K562 (cell line): ENCODE measurements at regions not wholly inside any gene's neighbourhood (a gene's known extent, or its start where the extent isn't known, plus 50 kb on each side); places are given as distances from the start of the nearest gene placed in this dataset.

ENCODE experiments used
- ATAC-seq: fragments of 200-7000 bp; cut with Tn5 transposase; 3 replicates; pipeline ENCODE4 v1.9.1; 2020; ENCODE audit warnings: moderate library complexity
- BruUV-seq: library from RNA; stranded (reverse); fragments of 400-500 nt; replicated peaks from 2 replicates; lab custom pipeline; 2021; lab: Mats Ljungman, UMichigan
- CTCF ChIA-PET: fragments of 300-600 bp; formaldehyde crosslinking; extraction: SDS; loops from one replicate; lab custom pipeline; 2021; ENCODE audit warnings: low intra/inter-chr PET ratio; lab: Yijun Ruan, JAX
- POLR2A ChIA-PET: fragments of 300-600, 350-650 bp; sonication (Branson Sonifier 250); formaldehyde crosslinking; extraction: SDS; loops from one replicate; lab custom pipeline; 2021; ENCODE audit warnings: antibody characterized with exemption, inconsistent platforms; lab: Yijun Ruan, JAX
- DNase-seq, 4 experiments: peaks; one replicate each; pipeline versions ENCODE4 v3.0.0 to v3.0.0-alpha.2; 2011 to 2018; ENCODE audit warnings: low spot score in 3 of 4, mixed read lengths in 3 of 4; ENCODE audit errors: extremely low read depth in 1 of 4
- FAIRE-seq: peaks from 2 replicates; lab custom pipeline; 2011; peaks lifted over from hg19 to GRCh38; lab: Jason Lieb, UNC
- H2AFZ ChIP-seq: 2 replicates; pipeline ENCODE4 v1.6.0; 2011; ENCODE audit warnings: low read depth, low read length, control low read depth, inconsistent platforms
- H3K27ac ChIP-seq: fragments of 200-600 bp; 3 replicates; pipeline ENCODE4 v1.8.0; 2011; ENCODE audit warnings: low read depth, mild to moderate bottlenecking, control low read depth, inconsistent platforms, low read length, moderate library complexity, mixed read lengths; ENCODE audit errors: extremely low read depth
- H3K27me3 ChIP-seq, 2 experiments: fragments of 300-600 bp in 1 of 2; 2 replicates in 1 of 2; 3 replicates in 1 of 2; pipeline versions ENCODE4 v1.6.0 to v1.8.0; 2011; ENCODE audit warnings: inconsistent platforms in 2 of 2, low read length in 2 of 2, mild to moderate bottlenecking in 1 of 2, mixed read lengths in 1 of 2, moderate library complexity in 1 of 2; ENCODE audit not compliant: control insufficient read depth in 2 of 2, insufficient read depth in 2 of 2
- H3K36me3 ChIP-seq: fragments of 300-600 bp; 3 replicates; pipeline ENCODE4 v1.8.0; 2011; ENCODE audit warnings: mild to moderate bottlenecking, low read length, inconsistent platforms; ENCODE audit not compliant: control insufficient read depth, insufficient read depth
- H3K4me1 ChIP-seq, 2 experiments: fragments of 200-600 bp in 1 of 2; replicated peaks in 1 of 2; 2 replicates in 1 of 2; 3 replicates in 1 of 2; pipeline versions ENCODE4 v1.5.1 to v1.8.0; 2011; ENCODE audit warnings: inconsistent platforms in 2 of 2, low read length in 2 of 2, mild to moderate bottlenecking in 1 of 2, mixed read lengths in 1 of 2, moderate library complexity in 1 of 2; ENCODE audit not compliant: control insufficient read depth in 2 of 2, insufficient read depth in 2 of 2
- H3K4me2 ChIP-seq: 2 replicates; pipeline ENCODE4 v1.6.1; 2011; ENCODE audit warnings: low read length, control low read depth, inconsistent platforms, mixed read lengths; ENCODE audit not compliant: insufficient read depth
- H3K4me3 ChIP-seq: fragments of 200-600 bp; sonication (generic), shearing (Covaris generic); 2 replicates; pipeline ENCODE4 v1.5.1; 2016; ENCODE audit warnings: control low read depth, inconsistent platforms
- H3K79me2 ChIP-seq: fragments of 200-600 bp; 3 replicates; pipeline ENCODE4 v1.8.0; 2011; ENCODE audit warnings: low read length, inconsistent platforms; ENCODE audit not compliant: control insufficient read depth, insufficient read depth
- H3K9ac ChIP-seq, 2 experiments: 2 replicates each; pipeline versions ENCODE4 v1.6.0 to v1.6.1; 2011; ENCODE audit warnings: low read depth in 2 of 2, low read length in 2 of 2, control low read depth in 1 of 2, inconsistent platforms in 1 of 2, mild to moderate bottlenecking in 1 of 2, mixed read lengths in 1 of 2; ENCODE audit not compliant: insufficient read depth in 1 of 2
- H3K9me1 ChIP-seq: one replicate; pipeline ENCODE4 v1.6.0; 2011; ENCODE audit warnings: inconsistent platforms, mild to moderate bottlenecking, low read length, moderate library complexity; ENCODE audit not compliant: control insufficient read depth, insufficient read depth
- H3K9me3 ChIP-seq: replicated peaks from 2 replicates; pipeline ENCODE4 v1.5.1; 2011; ENCODE audit warnings: low read depth, low read length, inconsistent platforms; ENCODE audit not compliant: control insufficient read depth, insufficient read depth
- H4K20me1 ChIP-seq: replicated peaks from 2 replicates; pipeline ENCODE4 v1.6.1; 2011; ENCODE audit warnings: low read length, inconsistent platforms, mixed read lengths; ENCODE audit not compliant: control insufficient read depth, insufficient read depth
- BRF1 ChIP-seq: IDR thresholded peaks from 3 replicates; pipeline ENCODE4 v1.6.1; 2011; ENCODE audit warnings: borderline replicate concordance, mild to moderate bottlenecking; ENCODE audit not compliant: insufficient read length; ENCODE audit errors: extremely low read depth
- FOS ChIP-seq: IDR thresholded peaks from 3 replicates; pipeline ENCODE4 v1.6.1; 2011; ENCODE audit not compliant: insufficient read length; ENCODE audit errors: extremely low read depth
- JUNB ChIP-seq: fragments of 450-650 bp; formaldehyde crosslinking; conservative IDR thresholded peaks from 2 replicates; pipeline ENCODE4 v1.4.0; 2020; ENCODE audit warnings: mild to moderate bottlenecking
- MAFF ChIP-seq: IDR thresholded peaks from 2 replicates; pipeline ENCODE4 v1.6.1; 2012; ENCODE audit warnings: low read length, improper control_type of control experiment
- MCM3 ChIP-seq: fragments of 450-650 bp; IDR thresholded peaks from 2 replicates; pipeline ENCODE4 v1.6.1; 2016
- MEF2D ChIP-seq: conservative IDR thresholded peaks from 2 replicates; pipeline ENCODE4 v1.6.1; 2016; ENCODE audit warnings: low read depth, missing genetic modification characterization, missing compliant biosample characterization
- MTA2 ChIP-seq: fragments of 450-650 bp; IDR thresholded peaks from 2 replicates; pipeline ENCODE4 v1.6.1; 2016; ENCODE audit warnings: low read depth
- SAP30 ChIP-seq: fragments of 200-600 bp; sonication (generic); IDR thresholded peaks from 2 replicates; pipeline ENCODE4 v1.6.1; 2012; ENCODE audit warnings: borderline replicate concordance, low read depth, mild to moderate bottlenecking, moderate library complexity, low read length, control low read depth, inconsistent platforms; ENCODE audit not compliant: insufficient read depth, poor library complexity, severe bottlenecking
- WGBS: fragments of 100-300 bp; shearing (Covaris generic); methylation state at CpG from one replicate; pipeline ENCODE4 v1.1.6; 2016; ENCODE audit warnings: low coverage, mixed read lengths; ENCODE audit not compliant: insufficient coverage; ENCODE audit errors: missing lambda C conversion rate; 5-methylcytosine and 5-hydroxymethylcytosine counted together
- in situ Hi-C: fragments of 300-500 bp; cut with MboI; formaldehyde crosslinking; loops from 4 replicates; pipeline ENCODE4 v1.15.0; 2018; ENCODE audit warnings: inconsistent platforms, mixed read lengths
- intact Hi-C: fragments of 100-400 bp; cut with micrococcal nuclease; formaldehyde crosslinking; loops from 2 replicates; pipeline ENCODE4 v1.14.2; 2022
- TF ChIP-seq, protein P1 (sequence below): fragments of 450-650 bp; IDR thresholded peaks from 2 replicates; pipeline ENCODE4 v1.7.1; 2018; ENCODE audit warnings: mild to moderate bottlenecking, low read depth; ENCODE audit not compliant: partially characterized antibody
- TF ChIP-seq, protein P2 (sequence below): sonication (generic); formaldehyde crosslinking; IDR thresholded peaks from 2 replicates; pipeline ENCODE4 v1.8.1; 2023; ENCODE audit warnings: mild to moderate bottlenecking, missing genetic modification reagents

DNA sequence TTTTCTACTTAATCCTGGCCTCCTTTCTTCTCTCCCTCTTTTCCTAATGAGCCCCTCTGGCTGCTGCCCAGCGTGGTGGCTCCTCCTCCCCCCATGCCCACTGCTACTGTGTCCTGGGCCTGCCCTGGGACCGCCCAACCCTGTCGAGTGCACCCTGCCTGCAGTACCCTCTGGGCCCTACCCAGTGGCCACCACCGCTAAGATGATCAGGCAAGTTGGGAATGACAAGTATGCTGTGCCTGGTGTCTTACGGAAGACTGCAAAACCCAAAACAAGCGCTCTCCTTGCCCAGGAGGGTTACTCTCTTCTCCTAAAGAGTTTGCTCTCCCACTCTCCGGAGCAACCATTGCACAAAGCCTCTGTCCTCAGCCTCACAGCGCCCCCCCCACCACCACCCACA, 273.7 kb downstream of the SYK start (continued):
- TF ChIP-seq JUNB (CRISPR knock-in tag) = no peak
- TF ChIP-seq, protein P1, sequence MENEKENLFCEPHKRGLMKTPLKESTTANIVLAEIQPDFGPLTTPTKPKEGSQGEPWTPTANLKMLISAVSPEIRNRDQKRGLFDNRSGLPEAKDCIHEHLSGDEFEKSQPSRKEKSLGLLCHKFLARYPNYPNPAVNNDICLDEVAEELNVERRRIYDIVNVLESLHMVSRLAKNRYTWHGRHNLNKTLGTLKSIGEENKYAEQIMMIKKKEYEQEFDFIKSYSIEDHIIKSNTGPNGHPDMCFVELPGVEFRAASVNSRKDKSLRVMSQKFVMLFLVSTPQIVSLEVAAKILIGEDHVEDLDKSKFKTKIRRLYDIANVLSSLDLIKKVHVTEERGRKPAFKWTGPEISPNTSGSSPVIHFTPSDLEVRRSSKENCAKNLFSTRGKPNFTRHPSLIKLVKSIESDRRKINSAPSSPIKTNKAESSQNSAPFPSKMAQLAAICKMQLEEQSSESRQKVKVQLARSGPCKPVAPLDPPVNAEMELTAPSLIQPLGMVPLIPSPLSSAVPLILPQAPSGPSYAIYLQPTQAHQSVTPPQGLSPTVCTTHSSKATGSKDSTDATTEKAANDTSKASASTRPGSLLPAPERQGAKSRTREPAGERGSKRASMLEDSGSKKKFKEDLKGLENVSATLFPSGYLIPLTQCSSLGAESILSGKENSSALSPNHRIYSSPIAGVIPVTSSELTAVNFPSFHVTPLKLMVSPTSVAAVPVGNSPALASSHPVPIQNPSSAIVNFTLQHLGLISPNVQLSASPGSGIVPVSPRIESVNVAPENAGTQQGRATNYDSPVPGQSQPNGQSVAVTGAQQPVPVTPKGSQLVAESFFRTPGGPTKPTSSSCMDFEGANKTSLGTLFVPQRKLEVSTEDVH = no peak
- TF ChIP-seq MTA2 = no peak
- TF ChIP-seq MAFF = no peak
- TF ChIP-seq BRF1 = no peak

DNA sequence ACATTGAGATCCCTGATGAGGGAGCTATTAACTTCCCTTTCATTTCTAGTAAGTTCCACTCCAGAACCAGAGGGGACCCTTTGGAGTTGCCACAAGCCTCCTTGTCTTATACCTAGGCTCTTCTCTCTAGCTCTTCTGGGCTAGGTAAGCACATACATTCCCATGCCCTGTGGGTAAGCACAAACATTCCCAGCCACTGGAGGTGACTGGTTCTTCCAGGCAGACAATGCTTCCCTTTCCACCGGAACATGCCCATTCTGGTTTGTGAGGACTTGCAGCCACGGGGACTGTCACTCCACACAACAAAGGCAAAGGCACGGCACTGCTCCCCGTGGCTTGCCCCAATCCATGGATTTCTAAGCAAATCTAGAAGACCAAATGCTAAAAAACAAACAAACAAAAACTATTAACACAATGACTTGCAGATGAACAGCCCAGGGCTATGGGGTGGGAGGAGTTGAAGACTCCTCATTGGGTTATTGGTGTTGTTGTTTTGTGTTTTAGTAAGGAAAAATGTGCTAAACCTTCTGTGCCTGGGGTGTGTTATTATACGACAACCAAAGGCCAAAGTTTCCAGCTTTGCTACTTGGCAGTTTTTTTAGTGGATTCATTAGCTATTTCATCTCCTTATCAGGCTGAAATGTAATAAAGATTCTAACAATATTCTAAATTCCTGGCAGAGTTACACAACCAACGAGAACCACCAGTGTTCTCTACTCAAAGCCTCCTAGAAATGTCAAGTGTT, 276.2 kb downstream of the SYK start:
- POLR2A ChIA-PET = no interaction called here
- no peak for ATAC-seq
- BruUV-seq = no TSS peak

More for the DNA sequence above, 276.2 kb downstream of the SYK start:
- H3K27me3 ChIP-seq = peaks cover 3 to 22% of the 10 kb centered on the region in 2 experiments; a peak in 3 of 5 replicates
- intact Hi-C loops = no loop called here
- in situ Hi-C loops = no loop called here
- TF ChIP-seq SAP30 (no peak), MEF2D (tag) (no peak), FOS (no peak), MTA2 (no peak), MCM3 (no peak)
- TF ChIP-seq, protein P2, sequence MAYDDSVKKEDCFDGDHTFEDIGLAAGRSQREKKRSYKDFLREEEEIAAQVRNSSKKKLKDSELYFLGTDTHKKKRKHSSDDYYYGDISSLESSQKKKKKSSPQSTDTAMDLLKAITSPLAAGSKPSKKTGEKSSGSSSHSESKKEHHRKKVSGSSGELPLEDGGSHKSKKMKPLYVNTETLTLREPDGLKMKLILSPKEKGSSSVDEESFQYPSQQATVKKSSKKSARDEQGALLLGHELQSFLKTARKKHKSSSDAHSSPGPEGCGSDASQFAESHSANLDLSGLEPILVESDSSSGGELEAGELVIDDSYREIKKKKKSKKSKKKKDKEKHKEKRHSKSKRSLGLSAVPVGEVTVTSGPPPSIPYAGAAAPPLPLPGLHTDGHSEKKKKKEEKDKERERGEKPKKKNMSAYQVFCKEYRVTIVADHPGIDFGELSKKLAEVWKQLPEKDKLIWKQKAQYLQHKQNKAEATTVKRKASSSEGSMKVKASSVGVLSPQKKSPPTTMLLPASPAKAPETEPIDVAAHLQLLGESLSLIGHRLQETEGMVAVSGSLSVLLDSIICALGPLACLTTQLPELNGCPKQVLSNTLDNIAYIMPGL (CRISPR knock-in tag) = no peak
- TF ChIP-seq, all 486 proteins: peak for 0
- no peaks in the 10 kb centered on the region for H3K9me3 ChIP-seq
- CTCF ChIA-PET = no interaction called here
- H3K79me2 ChIP-seq = no peaks in the 10 kb centered on the region
- no peaks in the 10 kb centered on the region for H3K9me1 ChIP-seq
- no peak overlapping the region for H3K9ac ChIP-seq
- H3K27ac ChIP-seq = no peak overlapping the region
- FAIRE-seq = no peak
- no peak for DNase-seq
- no peak overlapping the region for H2AFZ ChIP-seq
- H3K36me3 ChIP-seq = no peaks in the 10 kb centered on the region
- H3K4me3 ChIP-seq = no peak overlapping the region
- no peak overlapping the region for H3K4me2 ChIP-seq
- no peaks in the 10 kb centered on the region; a peak in 1 of 5 replicates for H3K4me1 ChIP-seq
- WGBS = 2% methylated on average over 6 of the region's 6 CpGs
- H4K20me1 ChIP-seq = no peaks in the 10 kb centered on the region
